NCI-H2196 (cell line): ENCODE measurements at regions not wholly inside any gene's neighbourhood (a gene's known extent, or its start where the extent isn't known, plus 50 kb on each side); places are given as distances from the start of the nearest gene placed in this dataset.
A peak's percentile ranks its signal among the peaks of the same experiment; 100 is the strongest.

ENCODE experiments used
- DNase-seq: peaks from one replicate; lab custom pipeline; 2025; ENCODE audit not compliant: unreplicated experiment; lab: John Stamatoyannopoulos, UW

DNA sequence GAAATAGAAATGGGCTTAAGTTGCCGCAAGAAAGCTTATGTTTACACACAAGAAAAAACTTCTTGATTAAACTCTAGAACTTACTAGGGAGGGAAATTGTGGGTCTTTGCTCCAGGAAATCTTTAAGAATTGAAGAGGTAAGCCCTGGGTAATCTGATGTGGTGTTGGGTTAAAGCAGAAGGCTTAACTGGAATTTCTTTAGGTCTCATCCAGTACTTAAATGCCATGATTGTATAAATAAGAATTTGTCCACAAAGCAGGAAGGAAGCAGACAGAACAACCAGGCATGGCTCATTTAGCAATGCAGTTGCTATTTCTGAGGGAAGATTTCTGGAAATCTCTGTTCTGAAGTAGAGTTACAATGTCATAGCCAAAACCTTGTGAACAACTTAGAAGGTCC is 360.4 kb downstream of the KLF5 start:
- DNase-seq: no peak

- no peak for DNase-seq
These were observed 358.3 kb downstream of the KLF5 start for GRCh38 chr13:73417012-73417615.

- no peak for DNase-seq
These were observed 357.3 kb downstream of the KLF5 start for GRCh38 chr13:73416093-73416492.

DNA sequence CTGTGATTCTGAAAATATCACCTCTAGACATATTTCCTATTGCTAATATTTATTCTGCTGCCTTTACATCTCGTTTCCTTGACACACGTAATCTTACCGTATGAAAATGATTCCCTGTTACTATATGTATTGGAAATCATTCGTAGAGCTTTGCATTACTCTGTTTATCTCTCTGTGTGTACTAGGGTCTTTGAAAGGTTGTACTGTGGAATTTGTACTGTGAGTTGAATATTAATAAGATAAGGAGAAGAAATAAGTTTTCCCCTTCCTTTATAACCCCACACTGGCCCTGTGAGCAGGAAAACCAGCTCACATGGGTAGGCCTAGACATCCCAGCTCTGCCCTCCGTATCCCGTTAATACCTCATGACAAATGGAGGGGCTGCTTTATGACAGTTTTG is 354.9 kb downstream of the KLF5 start:
- DNase-seq: no peak

DNA sequence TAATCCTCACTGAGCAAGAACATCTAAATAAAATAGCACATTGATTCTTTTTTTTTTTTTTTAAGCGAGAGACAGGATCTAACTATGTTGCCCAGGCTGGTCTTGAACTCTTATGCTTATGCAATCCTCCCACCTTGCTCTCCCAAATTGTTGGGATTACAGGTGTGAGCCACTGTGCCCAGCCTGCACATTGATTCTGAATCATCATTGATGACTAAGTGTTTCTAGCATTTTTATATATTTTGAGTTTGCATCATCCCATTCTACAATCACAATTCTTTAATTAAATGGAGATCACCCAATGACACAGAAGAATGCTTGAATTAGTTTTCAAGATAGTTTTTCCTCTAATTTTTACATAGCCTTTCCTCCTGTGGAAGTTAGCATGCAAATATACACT is 354.1 kb downstream of the KLF5 start:
- no peak for DNase-seq

GRCh38 chr13:73411067-73411809 is 352.4 kb downstream of the KLF5 start:
- no peak for DNase-seq

- DNase-seq: no peak
These were observed 347.6 kb downstream of the KLF5 start for GRCh38 chr13:73406454-73406853.

GRCh38 chr13:73404581-73404980 is 345.8 kb downstream of the KLF5 start:
- no peak for DNase-seq

- DNase-seq: no peak
These were observed 344.7 kb downstream of the KLF5 start for GRCh38 chr13:73403355-73404120.

- no peak for DNase-seq
These were observed 343.0 kb downstream of the KLF5 start for GRCh38 chr13:73401769-73402168.

DNA sequence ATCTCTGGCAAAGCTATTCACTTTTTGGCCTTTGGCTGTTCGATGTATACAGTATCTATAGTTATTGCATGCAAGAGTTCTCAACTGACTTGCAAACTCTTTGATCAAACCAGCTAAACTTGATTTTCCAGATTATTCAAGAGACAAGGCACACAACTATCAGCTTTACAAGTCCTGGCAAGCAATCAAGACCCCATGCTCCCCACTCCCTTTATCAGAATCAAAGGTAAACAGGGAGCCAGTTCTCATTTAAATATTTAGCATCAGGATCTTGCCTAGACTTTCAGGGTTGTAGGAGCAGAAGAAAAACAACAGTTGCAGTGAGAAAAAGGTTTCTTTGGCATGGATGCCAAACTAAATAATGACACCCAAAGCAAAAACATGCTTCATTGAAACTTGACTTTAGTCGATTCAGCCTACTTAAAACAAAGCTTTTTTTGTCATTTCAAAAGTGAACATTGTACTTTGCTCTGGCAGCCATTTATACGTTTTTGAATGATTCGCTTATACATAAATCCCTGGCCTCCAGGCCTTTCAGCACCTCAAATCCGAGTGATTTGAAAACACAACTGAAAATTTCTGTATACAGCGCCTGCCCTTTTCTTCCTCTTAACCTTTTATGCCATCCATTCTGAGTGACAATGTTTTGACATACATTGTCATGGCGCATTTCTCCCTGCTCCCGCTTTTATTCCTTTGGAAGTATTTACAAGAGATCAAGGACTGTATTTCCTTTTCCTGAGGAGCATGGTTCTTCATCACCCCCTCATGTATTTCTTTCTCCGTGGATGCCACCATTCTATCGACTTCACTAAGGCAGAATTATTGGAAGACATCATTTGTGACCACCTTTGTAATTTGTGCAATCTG is 340.8 kb downstream of the KLF5 start:
- peak; percentile 11 for DNase-seq

DNA sequence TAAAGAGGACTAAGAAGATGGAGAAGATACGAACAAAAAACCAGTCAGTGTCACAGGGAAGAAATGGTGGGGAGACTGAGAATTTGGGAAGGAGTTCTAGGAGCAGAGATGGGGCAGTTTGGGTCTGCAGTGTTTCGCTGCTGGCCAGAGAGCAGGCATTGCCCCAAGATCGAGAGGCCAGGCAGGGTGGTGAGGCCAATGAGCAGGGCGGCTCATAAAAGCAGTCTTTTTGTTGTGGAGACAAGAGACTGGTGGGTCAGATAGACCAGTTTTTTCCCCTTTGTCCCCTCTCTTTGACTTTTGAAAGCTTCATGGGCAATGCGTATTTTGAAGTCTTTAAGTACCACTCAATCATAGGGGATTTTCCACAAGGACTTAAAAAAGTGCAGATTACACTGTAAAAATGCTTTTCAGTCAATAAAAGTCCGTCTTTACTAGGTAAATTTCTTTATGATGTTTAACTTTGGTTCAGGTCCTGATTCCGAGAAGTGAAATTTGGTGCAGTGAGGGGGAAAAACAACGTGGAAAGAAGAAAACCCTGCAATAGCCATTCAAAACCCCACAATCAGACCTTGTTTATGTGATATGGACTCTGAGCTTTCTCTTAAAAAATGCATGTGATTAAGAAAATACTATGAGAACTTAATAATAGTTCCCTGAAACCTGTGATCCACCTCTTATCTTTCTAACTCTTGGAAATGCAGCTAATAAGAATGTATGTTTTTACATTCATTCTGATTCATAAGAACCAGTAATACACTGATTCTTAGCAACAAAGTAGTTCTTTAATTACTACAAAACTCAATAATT is 338.9 kb downstream of the KLF5 start:
- no peak for DNase-seq

DNA sequence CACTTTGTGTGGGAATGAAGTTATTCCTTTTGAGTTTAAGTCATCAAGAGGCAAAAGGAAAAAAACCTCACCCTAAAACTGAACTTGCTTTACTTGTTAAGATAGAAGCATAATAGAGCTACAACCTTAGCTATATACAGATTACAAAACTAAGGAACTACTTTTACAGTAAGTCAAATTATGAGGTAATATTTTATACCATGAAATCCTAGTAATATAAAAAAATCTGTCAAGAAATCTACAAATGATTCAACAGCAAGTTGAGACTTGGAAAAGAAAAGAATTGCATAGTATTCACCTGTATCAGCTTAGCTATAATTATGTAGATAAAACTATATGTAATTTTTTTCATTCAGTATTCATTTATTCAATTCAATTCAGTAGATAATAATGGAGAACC is 335.3 kb downstream of the KLF5 start:
- no peak for DNase-seq

DNA sequence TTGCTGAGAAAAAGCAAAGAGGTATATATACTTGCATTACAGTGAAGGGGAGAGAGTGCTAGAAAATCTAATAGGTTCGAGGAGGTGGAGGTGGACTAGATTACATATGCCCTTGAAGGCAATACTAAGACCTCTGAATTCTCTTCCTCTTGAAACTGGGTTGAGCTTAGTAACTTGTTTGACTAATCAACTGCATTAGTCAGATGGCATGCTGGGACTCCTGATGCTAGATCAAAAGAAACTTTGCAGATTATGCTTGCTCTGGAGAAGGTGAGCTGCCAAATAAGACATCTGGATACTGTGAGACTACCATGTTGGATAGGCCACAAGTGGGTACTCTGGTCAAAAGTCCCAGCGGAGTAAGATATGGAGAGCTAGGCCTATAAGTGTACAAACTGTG is 331.3 kb downstream of the KLF5 start:
- DNase-seq: no peak

- DNase-seq: no peak
These were observed 329.8 kb downstream of the KLF5 start for GRCh38 chr13:73388586-73388985.

DNA sequence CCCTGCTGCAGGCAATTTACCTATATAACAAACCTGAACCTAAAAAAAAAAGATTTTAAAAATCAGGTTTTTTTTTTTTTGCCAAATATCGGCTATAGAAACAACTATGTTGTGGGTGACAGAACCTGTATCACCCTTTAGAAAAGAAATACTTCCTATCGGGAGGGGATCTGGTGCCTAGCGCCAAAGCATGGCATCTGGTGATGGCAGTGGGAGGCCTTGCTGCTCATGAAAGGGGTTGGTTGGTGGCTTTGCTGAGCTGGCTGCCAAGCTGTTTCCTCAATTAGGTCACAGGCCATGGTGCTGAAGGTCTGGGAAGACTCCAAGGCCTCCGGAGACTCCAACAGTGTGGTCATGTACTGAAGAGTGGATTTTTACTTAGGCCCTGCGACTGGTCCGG is 328.5 kb downstream of the KLF5 start:
- DNase-seq: no peak

GRCh38 chr13:73385848-73386247 is 327.0 kb downstream of the KLF5 start:
- DNase-seq: no peak

DNA sequence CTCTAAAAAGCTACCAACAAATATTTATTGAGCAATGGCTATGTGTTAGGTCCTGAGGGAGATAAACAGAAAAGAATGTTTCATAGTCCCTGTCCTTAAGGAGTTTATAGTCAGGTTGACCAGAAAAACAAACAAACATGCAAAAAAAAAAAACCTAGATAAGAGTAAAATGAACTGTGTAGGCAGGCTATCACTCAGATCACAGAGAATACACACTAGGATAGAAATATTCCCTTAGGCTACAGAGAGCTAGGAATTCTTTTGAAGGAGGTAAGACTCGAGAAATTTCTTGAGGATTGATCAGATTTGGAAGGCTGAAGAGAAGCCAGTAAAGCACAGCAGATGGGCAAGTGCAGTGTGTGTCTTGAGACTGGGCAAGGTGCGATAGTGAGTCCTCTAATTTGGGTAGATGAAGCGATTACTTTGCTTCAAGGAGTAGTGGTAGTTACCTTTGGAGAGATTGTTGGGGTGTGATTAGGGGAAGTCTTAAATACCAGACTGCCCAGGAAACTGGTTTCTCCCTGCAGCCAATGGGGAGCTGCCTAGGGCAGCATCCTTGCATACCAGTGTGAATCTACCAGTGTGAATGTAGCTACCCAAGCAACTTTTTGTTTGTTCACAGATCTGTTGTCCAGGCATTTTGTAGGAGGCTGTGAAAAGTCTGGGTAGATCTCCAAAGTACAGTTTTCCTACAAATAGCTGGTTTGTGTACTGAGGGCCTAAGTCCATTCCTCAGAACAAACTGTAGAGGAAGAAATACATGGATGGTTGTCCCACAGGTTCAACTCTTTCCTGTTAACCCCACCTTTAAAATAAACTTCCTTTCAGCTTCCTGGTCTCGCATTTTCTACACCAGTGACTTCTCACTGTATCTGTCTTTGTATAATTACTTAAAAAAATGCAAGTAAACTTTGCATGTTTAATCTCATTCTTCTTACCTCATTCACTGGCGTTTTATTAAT is 314.1 kb downstream of the KLF5 start:
- DNase-seq: no peak

DNA sequence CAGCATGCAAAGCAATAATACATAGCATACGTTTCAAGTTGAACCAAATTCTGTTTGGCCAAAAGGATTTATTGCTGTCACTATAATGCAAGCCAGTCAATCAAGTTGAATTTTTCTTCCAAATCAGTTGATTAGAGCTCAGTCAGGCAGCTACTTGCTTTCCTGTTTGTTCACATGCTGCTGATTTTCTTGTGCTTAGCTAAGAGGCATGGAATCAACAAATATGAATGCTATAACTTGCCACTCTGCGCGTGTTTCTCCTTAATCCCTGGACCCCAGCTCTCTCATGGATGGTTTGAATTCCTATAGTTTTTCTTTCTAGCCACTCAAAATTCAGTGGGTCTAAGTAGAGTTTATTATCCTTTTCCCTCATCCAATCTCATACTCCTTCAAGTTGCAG is 311.3 kb downstream of the KLF5 start:
- DNase-seq: no peak
